ENCODE measurements at regions not wholly inside any gene's neighbourhood (a gene's known extent, or its start where the extent isn't known, plus 50 kb on each side); places are given as distances from the start of the nearest gene placed in this dataset.

- no peak for TF ChIP-seq TEAD4 (IDR thresholded peaks at IDR 0.05; ENCODE audit: low read depth, low read length)
- TF ChIP-seq SIX5 (IDR thresholded peaks at IDR 0.05; ENCODE audit: low read depth, low read length), result no peak
These were observed 62.2 kb upstream of the CAPRIN2 start (continued) for GRCh38 chr12:30816742-30817465.
